Heart left ventricle (tissue), 16 donors: ENCODE measurements at regions not wholly inside any gene's neighbourhood (a gene's known extent, or its start where the extent isn't known, plus 50 kb on each side); places are given as distances from the start of the nearest gene placed in this dataset.
"Not testable (repeated sequence)": the region's sequence is repeated elsewhere in the genome, so short reads cannot be mapped to it uniquely, and the experiment has no call there.

Source experiments
- ATAC-seq, 4 donors: fragments of 200-7000 bp; cut with Tn5 transposase; one replicate each; pipeline ENCODE4 v1.9.1; 2020 to 2022; ENCODE audit warnings: moderate library complexity in 4 of 4, mild to moderate bottlenecking in 3 of 4, moderate number of reproducible peaks in 1 of 4
- DNase-seq, 5 donors: peaks; one replicate each; pipeline ENCODE4 v3.0.0-alpha.2; 2020
- H3K27ac ChIP-seq, 12 donors: fragments of 200-600 bp; sonication (generic) in 4 of 12; one replicate each; pipeline versions ENCODE4 v1.5.0 to v1.8.0; 2016 to 2022; ENCODE audit warnings: mild to moderate bottlenecking in 2 of 12
- H3K27me3 ChIP-seq, 9 donors: fragments of 200-600 bp; sonication (generic) in 2 of 9; one replicate each; pipeline versions ENCODE4 v1.5.1 to v1.8.0; 2016 to 2022; ENCODE audit warnings: mild to moderate bottlenecking in 3 of 9
- H3K36me3 ChIP-seq, 9 donors: fragments of 200-600 bp; sonication (generic) in 2 of 9; one replicate each; pipeline versions ENCODE4 v1.5.0 to v1.8.0; 2018 to 2022; ENCODE audit warnings: mild to moderate bottlenecking in 2 of 9
- H3K4me1 ChIP-seq, 12 donors: fragments of 200-600 bp; sonication (generic) in 4 of 12; one replicate each; pipeline versions ENCODE4 v1.5.0 to v1.8.0; 2016 to 2022; ENCODE audit warnings: mild to moderate bottlenecking in 3 of 12
- H3K4me3 ChIP-seq, 12 donors: fragments of 200-600 bp; sonication (generic) in 4 of 12; one replicate each; pipeline versions ENCODE4 v1.5.0 to v1.8.0; 2017 to 2022; ENCODE audit warnings: mild to moderate bottlenecking in 9 of 12, moderate library complexity in 4 of 12
- H3K9me3 ChIP-seq, 12 donors: fragments of 200-600 bp; sonication (generic) in 4 of 12; one replicate each; pipeline versions ENCODE4 v1.5.0 to v1.8.0; 2016 to 2022; ENCODE audit warnings: mild to moderate bottlenecking in 1 of 12
- POLR2A ChIP-seq, 2 donors: fragments of 450-650 bp; IDR thresholded peaks; one replicate each; pipeline ENCODE4 v1.6.1; 2017; ENCODE audit warnings: antibody characterized with exemption in 2 of 2, mild to moderate bottlenecking in 2 of 2, moderate library complexity in 2 of 2
- WGBS, 4 donors: extraction: QIAGEN DNeasy Blood & Tissue Kit in 2 of 4; methylation state at CpG; one replicate each; pipeline versions ENCODE4 v1.1.5 to v1.1.7; 2013 to 2018; 5-methylcytosine and 5-hydroxymethylcytosine counted together
- intact Hi-C, 10 donors: fragments of 100-400 bp; cut with DNase I; formaldehyde crosslinking; loops; one replicate each; pipeline versions ENCODE4 v1.11.1 to v1.14.2; 2022
- TF ChIP-seq, protein P1 (sequence below), 12 donors: fragments of 200-600 bp; sonication (generic) in 4 of 12; IDR thresholded peaks; one replicate each; pipeline versions ENCODE4 v1.5.0 to v1.8.0; 2018 to 2022; ENCODE audit warnings: antibody characterized with exemption in 12 of 12, mild to moderate bottlenecking in 5 of 12
- donor health status: ischemic (EF 13 %, LVEDD 7.1; RV severe dilation, severe dysfunction).
- donor health status: healthy with polysubstance abuse.
- donor health status: DM: no; HTN: yes; CAD: no.
- donor health status: DM: no; HTN: no; CAD: no.
- donor health status: ischemic (EF 25% LVEDD 6.9; RV normal size, moderate dysfunction).
- donor health status: ischemic (EF 25% LVEDD 5.7; RV mildly dilated, moderate dysfunction).
- donor health status: healthy.
- donor health status: DM: yes; HTN: yes; CAD: no.
- donor health status: ischemic (EF 35%, LVEDD 5.7; RV mildly dilated, moderate dysfunction).
- donor health status: nonischemic (EF 11% LVEDD 7.7; RV severe dilation, severe dysfunction).
- donor health status: DM: yes; HTN: yes; CAD: no.
- donor health status: PGD.
- donor health status: ischemic (EF 29% LVEDD 5.4; RV normal size, mild dysfunction).
- donor health status: nonischemic (EF 23%, LVEDD 6.1; RV moderate dilation, normal function).

DNA sequence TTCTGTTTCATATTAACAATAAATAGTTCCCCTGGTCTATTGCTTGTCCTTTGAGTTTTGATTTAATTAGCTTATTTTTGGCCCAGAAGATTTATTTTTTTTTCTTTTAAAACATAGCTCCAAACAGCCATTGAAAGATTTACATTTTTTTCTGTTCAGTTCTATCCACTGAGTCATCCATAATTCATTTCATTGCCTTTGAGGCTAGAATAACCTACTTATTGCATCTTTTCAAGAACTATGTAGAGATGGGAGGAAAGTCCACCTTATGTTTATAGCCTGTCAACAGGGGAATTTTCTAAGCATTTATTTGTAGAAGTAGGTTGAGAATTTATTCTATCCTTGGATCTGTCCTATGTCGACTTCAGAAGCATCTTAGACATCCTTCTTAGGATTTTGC, 53.4 kb upstream of the CHD2 start:
- TF ChIP-seq, protein P1, sequence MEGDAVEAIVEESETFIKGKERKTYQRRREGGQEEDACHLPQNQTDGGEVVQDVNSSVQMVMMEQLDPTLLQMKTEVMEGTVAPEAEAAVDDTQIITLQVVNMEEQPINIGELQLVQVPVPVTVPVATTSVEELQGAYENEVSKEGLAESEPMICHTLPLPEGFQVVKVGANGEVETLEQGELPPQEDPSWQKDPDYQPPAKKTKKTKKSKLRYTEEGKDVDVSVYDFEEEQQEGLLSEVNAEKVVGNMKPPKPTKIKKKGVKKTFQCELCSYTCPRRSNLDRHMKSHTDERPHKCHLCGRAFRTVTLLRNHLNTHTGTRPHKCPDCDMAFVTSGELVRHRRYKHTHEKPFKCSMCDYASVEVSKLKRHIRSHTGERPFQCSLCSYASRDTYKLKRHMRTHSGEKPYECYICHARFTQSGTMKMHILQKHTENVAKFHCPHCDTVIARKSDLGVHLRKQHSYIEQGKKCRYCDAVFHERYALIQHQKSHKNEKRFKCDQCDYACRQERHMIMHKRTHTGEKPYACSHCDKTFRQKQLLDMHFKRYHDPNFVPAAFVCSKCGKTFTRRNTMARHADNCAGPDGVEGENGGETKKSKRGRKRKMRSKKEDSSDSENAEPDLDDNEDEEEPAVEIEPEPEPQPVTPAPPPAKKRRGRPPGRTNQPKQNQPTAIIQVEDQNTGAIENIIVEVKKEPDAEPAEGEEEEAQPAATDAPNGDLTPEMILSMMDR (IDR thresholded peaks at IDR 0.05) = no peak
- no peak for TF ChIP-seq POLR2A (IDR thresholded peaks at IDR 0.05)
- Histone ChIP-seq H3K4me3 (no peak overlapping the region), H3K9me3 (no peaks in the 10 kb centered on the region), H3K36me3 (no peaks in the 10 kb centered on the region), H3K4me1 (peaks cover 0 to 43% (median 9%) of the 10 kb centered on the region in 12 donors), H3K27ac (no peak overlapping the region), H3K27me3 (no peaks in the 10 kb centered on the region)
- DNase-seq (no peak), ATAC-seq (no peak)
- WGBS, 4 donors = 88 to 100% (median 93%) methylated on average over 1 of the region's 1 CpG
- intact Hi-C loops = no loop called here

GRCh38 chr15:92847841-92848240, 52.3 kb upstream of the CHD2 start:
- peaks cover 0 to 47% (median 9%) of the 10 kb centered on the region in 12 donors for H3K4me1 ChIP-seq
- H3K4me3 ChIP-seq = no peak overlapping the region
- no peaks in the 10 kb centered on the region for H3K36me3 ChIP-seq
- ATAC-seq (no peak), DNase-seq (no peak)
- WGBS, 4 donors = 96 to 99% (median 98%) methylated on average over 5 of the region's 5 CpGs
- intact Hi-C loops = no loop called here
- H3K27ac ChIP-seq = no peak overlapping the region
- H3K27me3 ChIP-seq = no peaks in the 10 kb centered on the region
- H3K9me3 ChIP-seq = no peaks in the 10 kb centered on the region
- TF ChIP-seq, protein P1 (IDR thresholded peaks at IDR 0.05) = no peak
- no peak for TF ChIP-seq POLR2A (IDR thresholded peaks at IDR 0.05)

DNA sequence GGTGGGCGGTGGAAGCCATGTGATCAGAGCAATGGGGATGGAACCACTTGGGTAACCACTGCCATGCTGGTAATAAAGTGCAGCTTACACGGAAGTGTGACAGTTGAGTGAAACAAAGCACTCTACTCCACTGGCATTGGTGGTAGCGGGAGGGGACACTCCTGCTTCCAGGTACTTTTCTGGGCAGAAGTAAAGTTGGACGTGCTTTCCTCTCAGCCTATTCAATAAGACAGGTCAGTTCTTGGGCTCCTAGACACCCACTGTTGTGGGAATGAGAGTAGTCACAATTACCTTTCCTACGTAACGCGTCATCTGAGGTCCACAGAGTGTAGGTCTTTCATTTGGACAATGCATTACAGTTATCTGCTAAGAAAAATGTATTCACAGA, 51.7 kb upstream of the CHD2 start:
- DNase-seq = no peak
- intact Hi-C loops = no loop called here
- TF ChIP-seq, protein P1 (IDR thresholded peaks at IDR 0.05) = no peak
- TF ChIP-seq POLR2A (IDR thresholded peaks at IDR 0.05) = no peak
- no peaks in the 10 kb centered on the region for H3K36me3 ChIP-seq
- 96 to 98% (median 96%) methylated on average over 7 of the region's 7 CpGs for WGBS, 4 donors
- no peaks in the 10 kb centered on the region for H3K9me3 ChIP-seq
- peaks cover 0 to 52% (median 9%) of the 10 kb centered on the region in 12 donors for H3K4me1 ChIP-seq
- H3K27ac ChIP-seq = no peak overlapping the region
- H3K4me3 ChIP-seq = no peak overlapping the region
- H3K27me3 ChIP-seq = no peaks in the 10 kb centered on the region
- ATAC-seq = no peak

DNA sequence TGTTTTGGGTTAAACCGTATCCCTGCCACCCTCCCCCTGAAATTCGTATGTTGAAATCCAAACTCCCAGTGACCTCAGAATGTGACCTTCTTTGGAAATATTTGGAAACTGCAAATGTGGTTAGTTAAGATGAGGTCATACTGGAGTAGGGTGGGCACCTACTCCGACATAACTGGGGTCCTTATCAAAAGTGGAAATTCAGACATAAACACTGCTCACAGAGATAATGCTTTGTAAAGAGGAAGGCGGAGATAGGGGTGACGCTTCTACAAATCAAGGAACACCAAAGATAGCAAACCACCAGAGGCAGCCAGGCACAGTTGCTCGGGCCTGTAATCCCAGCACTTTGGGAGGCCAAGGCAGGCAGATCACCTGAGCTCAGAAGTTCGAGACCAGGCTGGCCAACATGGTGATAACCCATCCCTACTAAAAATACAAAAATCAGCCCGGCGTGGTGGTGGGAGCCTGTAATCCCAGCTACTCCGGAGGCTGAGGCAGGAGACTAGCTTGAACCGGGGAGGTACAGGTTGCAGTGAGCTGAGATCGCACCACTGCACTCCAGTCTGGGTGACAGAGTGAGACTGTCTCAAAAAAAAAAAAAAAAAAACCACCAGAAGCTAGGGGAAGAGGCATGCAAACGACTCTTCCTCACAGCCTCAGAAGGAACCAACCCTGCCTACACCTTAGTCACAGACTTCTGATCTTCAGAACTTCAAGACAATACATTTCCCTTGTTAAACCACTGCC, 51.1 kb upstream of the CHD2 start:
- intact Hi-C loops = no loop called here
- H3K9me3 ChIP-seq = no peaks in the 10 kb centered on the region
- H3K4me1 ChIP-seq = peaks cover 0 to 52% (median 9%) of the 10 kb centered on the region in 12 donors
- TF ChIP-seq, protein P1 (IDR thresholded peaks at IDR 0.05) = no peak
- TF ChIP-seq POLR2A (IDR thresholded peaks at IDR 0.05) = no peak
- DNase-seq (no peak), ATAC-seq (peak in 1 of 4 donors; percentile 24)
- H3K36me3 ChIP-seq = no peaks in the 10 kb centered on the region
- WGBS, 4 donors = 81 to 89% (median 86%) methylated on average over 10 to 13 of the region's 13 CpGs
- H3K27me3 ChIP-seq = no peaks in the 10 kb centered on the region
- no peak overlapping the region for H3K4me3 ChIP-seq
- peak overlapping the region in 1 of 12 donors; percentile 54 for H3K27ac ChIP-seq

GRCh38 chr15:92850218-92850617, 49.9 kb upstream of the CHD2 start:
- ATAC-seq, H3K4me3 ChIP-seq, H3K27ac ChIP-seq, H3K36me3 ChIP-seq, DNase-seq, H3K9me3 ChIP-seq, intact Hi-C loops, H3K27me3 ChIP-seq: not testable (repeated sequence)
- 90 to 100% (median 96%) methylated on average over 3 of the region's 3 CpGs for whole genome bisulfite sequencing, 4 donors
- peaks cover 0 to 42% (median 6%) of the 10 kb centered on the region in 12 donors for H3K4me1 ChIP-seq
